Pons (tissue), 1 donor: ENCODE measurements at regions not wholly inside any gene's neighbourhood (a gene's known extent, or its start where the extent isn't known, plus 50 kb on each side); places are given as distances from the start of the nearest gene placed in this dataset.
"Not testable (repeated sequence)": the region's sequence is repeated elsewhere in the genome, so short reads cannot be mapped to it uniquely, and the experiment has no call there.

Source experiments
- DNase-seq: peaks from one replicate; pipeline ENCODE4 v3.0.0-alpha.2; 2016; ENCODE audit warnings: low spot score

DNA sequence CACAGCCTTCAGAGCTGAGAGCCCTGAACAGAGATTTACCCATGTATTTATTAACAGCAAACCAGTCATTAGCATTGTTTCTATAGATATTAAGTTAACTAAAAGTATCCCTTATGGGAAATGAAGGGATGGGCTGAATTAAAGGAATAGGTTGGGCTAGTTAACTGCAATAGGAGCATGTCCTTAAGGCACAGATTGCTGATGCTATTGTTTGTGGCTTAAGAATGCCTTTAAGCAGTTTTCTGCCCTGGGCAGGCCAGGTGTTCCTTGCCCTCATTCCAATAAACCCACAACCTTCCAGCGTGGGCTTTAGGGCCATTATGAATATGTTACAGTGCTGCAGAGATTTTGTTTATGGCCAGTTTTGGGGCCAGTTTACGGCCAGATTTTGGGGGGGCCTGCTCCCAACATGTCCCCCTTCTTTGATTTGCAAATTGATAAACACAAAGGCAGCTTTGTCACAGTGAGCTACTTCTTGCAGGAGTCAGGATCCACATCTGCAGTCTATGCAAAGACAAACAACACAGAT, 61.2 kb upstream of the FMNL2 start:
- not testable (repeated sequence) for DNase-seq

DNA sequence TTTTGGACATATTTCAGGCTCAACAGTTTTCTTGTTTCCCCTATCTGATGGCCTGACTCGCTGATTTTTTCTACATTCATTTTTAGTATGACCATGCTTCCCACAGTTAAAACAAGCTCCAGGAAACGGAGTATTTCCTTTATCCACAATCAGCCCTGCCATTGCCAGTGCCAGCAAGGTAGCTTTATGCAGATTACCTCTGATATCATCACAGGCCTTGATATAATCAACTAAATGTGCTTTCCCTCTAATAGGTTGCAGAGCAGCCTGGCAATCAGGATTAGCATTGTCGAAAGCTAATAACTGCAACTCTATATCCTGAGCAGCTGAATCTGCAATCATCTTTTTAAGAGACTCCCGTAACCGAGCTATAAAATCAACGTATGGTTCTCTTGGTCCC, 57.1 kb upstream of the FMNL2 start:
- DNase-seq, result not testable (repeated sequence)

DNA sequence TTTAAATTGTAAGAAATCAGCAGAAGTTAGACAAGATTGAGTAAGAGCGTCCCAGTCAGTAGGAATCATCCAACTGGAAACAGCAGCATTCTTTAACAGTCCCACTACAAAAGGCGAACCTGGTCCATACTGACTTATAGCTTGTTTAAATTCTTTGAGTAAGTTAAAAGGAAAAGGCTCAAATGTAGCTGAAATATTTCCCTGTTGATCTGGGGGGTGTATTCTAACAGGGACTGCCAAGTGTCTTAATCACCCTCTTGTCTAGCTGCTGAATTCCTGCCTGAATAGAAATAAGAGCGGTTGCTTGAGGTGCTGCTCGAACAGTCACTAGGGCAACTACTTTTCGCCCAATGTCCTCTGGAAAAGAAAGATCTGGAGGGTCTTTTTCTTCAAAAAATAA, 56.4 kb upstream of the FMNL2 start:
- no peak for DNase-seq

DNA sequence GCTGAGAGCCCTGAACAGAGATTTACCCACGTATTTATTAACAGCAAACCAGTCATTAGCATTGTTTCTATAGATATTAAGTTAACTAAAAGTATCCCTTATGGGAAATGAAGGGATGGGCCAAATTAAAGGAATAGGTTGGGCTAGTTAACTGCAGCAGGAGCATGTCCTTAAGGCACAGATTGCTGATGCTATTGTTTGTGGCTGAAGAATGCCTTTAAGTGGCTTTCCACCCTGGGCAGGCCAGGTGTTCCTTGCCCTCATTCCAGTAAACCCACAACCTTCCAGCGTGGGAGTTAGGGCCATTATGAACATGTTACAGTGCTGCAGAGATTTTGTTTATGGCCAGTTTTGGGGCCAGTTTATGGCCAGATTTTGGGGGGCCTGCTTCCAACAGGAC, 55.6 kb upstream of the FMNL2 start:
- DNase-seq, result not testable (repeated sequence)

DNA sequence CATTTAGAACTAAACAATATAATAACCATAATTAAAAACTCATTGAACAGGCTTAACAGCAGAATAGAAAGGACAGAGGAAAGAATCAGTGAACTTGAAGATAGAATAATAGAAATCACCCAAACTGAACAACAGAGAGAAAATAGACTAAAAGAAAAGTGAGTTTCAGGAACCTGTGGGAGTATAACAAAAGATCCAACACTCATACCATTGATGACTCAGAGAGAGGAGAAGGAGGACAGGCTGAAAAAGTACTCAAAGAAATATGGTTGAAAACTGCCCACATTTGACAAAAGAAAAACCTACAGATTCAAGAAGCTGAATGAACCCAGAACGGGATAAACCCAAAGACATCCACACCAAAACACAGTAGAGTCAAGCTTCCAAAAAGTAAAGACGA, 54.2 kb upstream of the FMNL2 start:
- no peak for DNase-seq

DNA sequence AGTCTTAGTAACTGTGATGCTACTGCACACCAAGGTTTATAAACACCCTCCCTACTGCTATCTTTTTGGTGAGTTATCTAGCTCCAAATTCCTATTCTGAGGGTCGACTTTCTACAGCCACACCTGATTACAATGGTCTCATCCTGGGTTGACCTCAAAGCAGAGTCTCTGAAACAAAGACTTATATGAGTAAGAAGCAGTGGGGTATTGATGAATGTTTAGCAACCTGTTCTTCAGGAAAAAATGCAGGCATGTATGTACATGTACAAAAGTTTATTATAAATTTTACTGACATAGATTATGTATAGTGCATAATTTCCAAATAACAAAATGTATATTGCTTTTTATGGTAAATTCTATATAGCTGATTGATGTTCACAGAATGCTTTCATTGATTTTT, 51.6 kb upstream of the FMNL2 start:
- no peak for DNase-seq

DNA sequence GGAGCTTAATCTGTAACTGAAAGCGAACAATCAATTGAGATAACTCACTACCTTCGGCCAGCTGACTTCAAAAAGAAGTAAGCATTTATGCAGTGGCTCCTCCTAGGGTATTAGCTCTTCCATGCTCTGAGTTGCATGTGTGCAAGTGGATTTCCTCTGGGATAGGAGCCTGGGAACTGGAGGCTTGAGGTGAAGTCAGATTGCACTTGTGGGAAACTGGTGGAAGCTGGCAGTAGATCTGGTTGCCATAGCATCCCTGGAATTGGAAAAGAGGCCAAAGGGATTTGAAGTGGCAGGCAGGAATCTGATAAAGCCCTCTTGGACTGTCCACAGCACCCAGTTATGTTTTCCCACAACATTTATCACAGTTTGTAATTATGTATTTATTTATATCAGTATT, 50.6 kb upstream of the FMNL2 start:
- DNase-seq, result no peak
